H9 (cell line): ENCODE measurements at regions not wholly inside any gene's neighbourhood (a gene's known extent, or its start where the extent isn't known, plus 50 kb on each side); places are given as distances from the start of the nearest gene placed in this dataset.
A peak's percentile ranks its signal among the peaks of the same experiment; 100 is the strongest.

ENCODE experiments used
- DNase-seq: peaks from one replicate; pipeline ENCODE4 v3.0.0-alpha.2; 2017
- H2AFZ ChIP-seq: one replicate; pipeline ENCODE4 v1.6.1; 2013; ENCODE audit warnings: mild to moderate bottlenecking, low read length, control low read depth, moderate library complexity
- H2AK5ac ChIP-seq: 2 replicates; pipeline ENCODE4 v1.6.1; 2013; ENCODE audit warnings: low read length, control low read depth, mixed read lengths; ENCODE audit not compliant: insufficient read length
- H2BK120ac ChIP-seq: one replicate; pipeline ENCODE4 v1.6.1; 2013; ENCODE audit warnings: low read depth, mild to moderate bottlenecking, low read length, control low read depth, inconsistent platforms; ENCODE audit not compliant: poor library complexity, severe bottlenecking
- H2BK12ac ChIP-seq: 2 replicates; pipeline ENCODE4 v1.6.1; 2013; ENCODE audit warnings: low read length, control low read depth, mixed read lengths, low read depth; ENCODE audit not compliant: insufficient read length
- H2BK15ac ChIP-seq: 2 replicates; pipeline ENCODE4 v1.6.1; 2013; ENCODE audit warnings: low read depth, low read length, control low read depth
- H2BK20ac ChIP-seq: one replicate; pipeline ENCODE4 v1.6.1; 2013; ENCODE audit warnings: low read depth, mild to moderate bottlenecking, low read length, control low read depth, inconsistent platforms; ENCODE audit not compliant: poor library complexity, severe bottlenecking
- H2BK5ac ChIP-seq: 2 replicates; pipeline ENCODE4 v1.6.1; 2013; ENCODE audit warnings: low read length, control low read depth, mixed read lengths; ENCODE audit not compliant: insufficient read length
- H3K14ac ChIP-seq: 2 replicates; pipeline ENCODE4 v1.6.1; 2013; ENCODE audit warnings: low read length, control low read depth; ENCODE audit not compliant: insufficient read depth
- H3K18ac ChIP-seq: 2 replicates; pipeline ENCODE4 v1.6.1; 2013; ENCODE audit warnings: low read depth, mild to moderate bottlenecking, mixed read lengths, low read length, control low read depth; ENCODE audit not compliant: insufficient read length
- H3K23ac ChIP-seq: 2 replicates; pipeline ENCODE4 v1.6.1; 2013; ENCODE audit warnings: low read length, control low read depth, mixed read lengths, low read depth; ENCODE audit not compliant: insufficient read length
- H3K23me2 ChIP-seq: 2 replicates; pipeline ENCODE4 v1.6.1; 2013; ENCODE audit warnings: low read depth, mild to moderate bottlenecking, mixed read lengths, low read length, control low read depth; ENCODE audit not compliant: insufficient read length, poor library complexity, severe bottlenecking
- H3K27ac ChIP-seq: 2 replicates; pipeline ENCODE4 v1.5.1; 2013; ENCODE audit warnings: low read length, control low read depth, mixed read lengths, low read depth; ENCODE audit not compliant: insufficient read length
- H3K27me3 ChIP-seq: 2 replicates; pipeline ENCODE4 v1.6.1; 2013; ENCODE audit warnings: low read length, control low read depth, inconsistent platforms; ENCODE audit not compliant: insufficient read depth
- H3K4ac ChIP-seq: 2 replicates; pipeline ENCODE4 v1.6.1; 2013; ENCODE audit warnings: low read depth, mild to moderate bottlenecking, control low read depth, inconsistent platforms, low read length, moderate library complexity
- H3K4me1 ChIP-seq: 2 replicates; pipeline ENCODE4 v1.6.1; 2013; ENCODE audit warnings: low read length, control low read depth, inconsistent platforms; ENCODE audit not compliant: insufficient read depth
- H3K4me2 ChIP-seq: 2 replicates; pipeline ENCODE4 v1.6.1; 2013; ENCODE audit warnings: low read length, control low read depth, mixed read lengths; ENCODE audit not compliant: insufficient read length, insufficient read depth
- H3K56ac ChIP-seq: 2 replicates; pipeline ENCODE4 v1.6.1; 2013; ENCODE audit warnings: low read depth, mild to moderate bottlenecking, mixed read lengths, low read length, control low read depth; ENCODE audit not compliant: insufficient read length
- H3K79me1 ChIP-seq: 2 replicates; pipeline ENCODE4 v1.6.1; 2013; ENCODE audit warnings: low read depth, mild to moderate bottlenecking, moderate library complexity, low read length, control low read depth, inconsistent platforms; ENCODE audit not compliant: insufficient read depth, poor library complexity, severe bottlenecking
- H3K79me2 ChIP-seq: 2 replicates; pipeline ENCODE4 v1.6.1; 2013; ENCODE audit warnings: low read length, control low read depth, inconsistent platforms; ENCODE audit not compliant: insufficient read depth
- H3K9ac ChIP-seq: 2 replicates; pipeline ENCODE4 v1.6.1; 2013; ENCODE audit warnings: low read length, control low read depth, mixed read lengths; ENCODE audit not compliant: insufficient read length; ENCODE audit errors: extremely low read depth
- H3K9me3 ChIP-seq: one replicate; pipeline ENCODE4 v1.6.1; 2013; ENCODE audit warnings: low read depth, low read length, inconsistent platforms; ENCODE audit not compliant: control insufficient read depth
- H3T11ph ChIP-seq: one replicate; pipeline ENCODE4 v1.6.1; 2013; ENCODE audit warnings: mild to moderate bottlenecking, low read length, control low read depth, inconsistent platforms
- H4K20me1 ChIP-seq: one replicate; pipeline ENCODE4 v1.6.1; 2013; ENCODE audit not compliant: control insufficient read depth, insufficient read length, insufficient read depth
- H4K5ac ChIP-seq: 2 replicates; pipeline ENCODE4 v1.6.1; 2013; ENCODE audit warnings: low read depth, mild to moderate bottlenecking, mixed read lengths, low read length, control low read depth; ENCODE audit not compliant: insufficient read length
- H4K8ac ChIP-seq: replicated peaks from 2 replicates; pipeline ENCODE4 v1.6.1; 2013; ENCODE audit warnings: low read length, control low read depth, mixed read lengths, low read depth; ENCODE audit not compliant: insufficient read length
- H4K91ac ChIP-seq: 2 replicates; pipeline ENCODE4 v1.6.1; 2013; ENCODE audit warnings: low read depth, mild to moderate bottlenecking, moderate library complexity, mixed read lengths, low read length, control low read depth; ENCODE audit not compliant: insufficient read length
- H3K27ac Mint-ChIP-seq, 3 experiments: 2 replicates in 2 of 3; 3 replicates in 1 of 3; pipeline ENCODE4 v1.8.0; 2020 to 2021; ENCODE audit warnings: mixed read lengths in 3 of 3, mild to moderate bottlenecking in 1 of 3, moderate library complexity in 1 of 3
- H3K27me3 Mint-ChIP-seq: 2 replicates; pipeline ENCODE4 v1.8.0; 2021; ENCODE audit warnings: low read depth, mild to moderate bottlenecking, moderate library complexity, mixed read lengths
- H3K36me3 Mint-ChIP-seq, 3 experiments: 2 replicates in 2 of 3; 3 replicates in 1 of 3; pipeline ENCODE4 v1.8.0; 2020 to 2021; ENCODE audit warnings: low read depth in 3 of 3, mixed read lengths in 3 of 3; ENCODE audit not compliant: insufficient read depth in 1 of 3
- H3K4me1 Mint-ChIP-seq, 2 experiments: 2 replicates each; pipeline ENCODE4 v1.8.0; 2020; ENCODE audit warnings: mixed read lengths in 2 of 2
- H3K4me3 Mint-ChIP-seq, 2 experiments: 2 replicates in 1 of 2; 3 replicates in 1 of 2; pipeline ENCODE4 v1.8.0; 2020 to 2021; ENCODE audit warnings: mild to moderate bottlenecking in 2 of 2, mixed read lengths in 2 of 2, moderate library complexity in 1 of 2
- H3K9me3 Mint-ChIP-seq, 2 experiments: 2 replicates in 1 of 2; 3 replicates in 1 of 2; pipeline ENCODE4 v1.8.0; 2020; ENCODE audit warnings: mild to moderate bottlenecking in 2 of 2, mixed read lengths in 2 of 2, moderate library complexity in 1 of 2
- WGBS: extraction: QIAGEN DNeasy Blood & Tissue Kit; methylation state at CpG from one replicate; pipeline ENCODE4 v1.1.7; 2013; ENCODE audit warnings: missing lambda C conversion rate, low lambda C conversion rate, mixed read lengths; ENCODE audit not compliant: insufficient read length; ENCODE audit errors: extremely low coverage; 5-methylcytosine and 5-hydroxymethylcytosine counted together
- TF ChIP-seq, protein P1 (sequence below): fragments of 200-600 bp; sonication (generic); conservative IDR thresholded peaks from 3 replicates; pipeline ENCODE4 v1.8.0; 2021; ENCODE audit warnings: antibody characterized with exemption, mild to moderate bottlenecking

- H3K9ac ChIP-seq = no peak overlapping the region
Observed at GRCh38 chr10:3486346-3487065, 298.5 kb downstream of the KLF6 start.

More at GRCh38 chr10:3486346-3487065, 298.5 kb downstream of the KLF6 start:
- no peak overlapping the region for H4K8ac ChIP-seq
- H3K56ac ChIP-seq = no peak overlapping the region
- no peak overlapping the region for H2AFZ ChIP-seq
- H3K9me3 ChIP-seq = no peaks in the 10 kb centered on the region
- Mint-ChIP-seq H3K27me3 (peaks cover 6% of the 10 kb centered on the region), H3K27ac (peak overlapping the region; percentile 40 to 91 (median 70); a peak in 3 of 7 replicates), H3K36me3 (no peaks in the 10 kb centered on the region; a peak in 3 of 7 replicates), H3K9me3 (no peaks in the 10 kb centered on the region; a peak in 1 of 5 replicates), H3K4me1 (peaks cover 31 to 38% of the 10 kb centered on the region in 2 experiments), H3K4me3 (no peak overlapping the region)
- no peak overlapping the region for H2BK5ac ChIP-seq
- H2BK12ac ChIP-seq = no peak overlapping the region
- H3K79me2 ChIP-seq = no peaks in the 10 kb centered on the region
- no peak overlapping the region for H4K91ac ChIP-seq
- no peak overlapping the region for H3K23ac ChIP-seq
- H3K4ac ChIP-seq = no peak overlapping the region
- H4K5ac ChIP-seq = no peak overlapping the region
- no peaks in the 10 kb centered on the region; the same call in 1 of the 2 replicates for H3K4me1 ChIP-seq
- no peak overlapping the region for H3T11ph ChIP-seq
- TF ChIP-seq, protein P1, sequence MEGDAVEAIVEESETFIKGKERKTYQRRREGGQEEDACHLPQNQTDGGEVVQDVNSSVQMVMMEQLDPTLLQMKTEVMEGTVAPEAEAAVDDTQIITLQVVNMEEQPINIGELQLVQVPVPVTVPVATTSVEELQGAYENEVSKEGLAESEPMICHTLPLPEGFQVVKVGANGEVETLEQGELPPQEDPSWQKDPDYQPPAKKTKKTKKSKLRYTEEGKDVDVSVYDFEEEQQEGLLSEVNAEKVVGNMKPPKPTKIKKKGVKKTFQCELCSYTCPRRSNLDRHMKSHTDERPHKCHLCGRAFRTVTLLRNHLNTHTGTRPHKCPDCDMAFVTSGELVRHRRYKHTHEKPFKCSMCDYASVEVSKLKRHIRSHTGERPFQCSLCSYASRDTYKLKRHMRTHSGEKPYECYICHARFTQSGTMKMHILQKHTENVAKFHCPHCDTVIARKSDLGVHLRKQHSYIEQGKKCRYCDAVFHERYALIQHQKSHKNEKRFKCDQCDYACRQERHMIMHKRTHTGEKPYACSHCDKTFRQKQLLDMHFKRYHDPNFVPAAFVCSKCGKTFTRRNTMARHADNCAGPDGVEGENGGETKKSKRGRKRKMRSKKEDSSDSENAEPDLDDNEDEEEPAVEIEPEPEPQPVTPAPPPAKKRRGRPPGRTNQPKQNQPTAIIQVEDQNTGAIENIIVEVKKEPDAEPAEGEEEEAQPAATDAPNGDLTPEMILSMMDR = no peak
- no peak overlapping the region for H2BK120ac ChIP-seq
- H3K27me3 ChIP-seq = no peaks in the 10 kb centered on the region
- H2AK5ac ChIP-seq = no peak overlapping the region
- peak; percentile 91 for DNase-seq
- no peak overlapping the region for H3K27ac ChIP-seq
- H2BK15ac ChIP-seq = no peak overlapping the region
- no peaks in the 10 kb centered on the region for H4K20me1 ChIP-seq
- no CpG with 5 or more reads among the region's 12 CpGs for WGBS
- H3K79me1 ChIP-seq = no peaks in the 10 kb centered on the region
- H3K23me2 ChIP-seq = no peaks in the 10 kb centered on the region
- peak overlapping the region; percentile 9 for H3K18ac ChIP-seq
- no peak overlapping the region for H3K4me2 ChIP-seq
- H3K14ac ChIP-seq = no peak overlapping the region
- no peak overlapping the region for H2BK20ac ChIP-seq
